ENCODE measurements at regions not wholly inside any gene's neighbourhood (a gene's known extent, or its start where the extent isn't known, plus 50 kb on each side); places are given as distances from the start of the nearest gene placed in this dataset.

GRCh38 chr3:145604851-145605250 lies 556.1 kb downstream of the PLOD2 start:
- no peak for TF ChIP-seq CTCF (conservative IDR thresholded peaks at IDR 0.05; ENCODE audit: low read depth, low read length)
- no peak for TF ChIP-seq EZH2 (IDR thresholded peaks at IDR 0.05; ENCODE audit: borderline replicate concordance, low read depth, low read length, poor library complexity, severe bottlenecking)
- Histone ChIP-seq H3K27me3 (replicated peaks; ENCODE audit: insufficient read depth, low read depth, low read length, poor library complexity) (no peaks in the 10 kb centered on the region), H3K9me3 (ENCODE audit: low read depth, low read length, poor library complexity, severe bottlenecking) (no peaks in the 10 kb centered on the region), H3K27ac (ENCODE audit: low read depth, low read length, poor library complexity, severe bottlenecking) (no peak overlapping the region), H3K4me3 (ENCODE audit: low read depth, low read length, poor library complexity, severe bottlenecking) (no peak overlapping the region), H3K36me3 (ENCODE audit: insufficient read depth, low read length, poor library complexity, severe bottlenecking) (no peaks in the 10 kb centered on the region), H3K4me1 (ENCODE audit: insufficient read depth, low read length, poor library complexity, severe bottlenecking) (no peaks in the 10 kb centered on the region)
- BruUV-seq (replicated peaks), result no TSS peak
- ChIA-PET POLR2A (ENCODE audit: low non-redundant PET) (no interaction called here), CTCF (no interaction called here)
- DNase-seq (ENCODE audit: low spot score), result no peak
- intact Hi-C loops (cut with micrococcal nuclease; ENCODE audit: unreplicated experiment), result no loop called here

- Histone ChIP-seq H3K36me3 (ENCODE audit: insufficient read depth, low read length, poor library complexity, severe bottlenecking) (no peaks in the 10 kb centered on the region), H3K4me1 (ENCODE audit: insufficient read depth, low read length, poor library complexity, severe bottlenecking) (no peaks in the 10 kb centered on the region), H3K4me3 (ENCODE audit: low read depth, low read length, poor library complexity, severe bottlenecking) (no peak overlapping the region), H3K9me3 (ENCODE audit: low read depth, low read length, poor library complexity, severe bottlenecking) (no peaks in the 10 kb centered on the region), H3K27me3 (replicated peaks; ENCODE audit: insufficient read depth, low read depth, low read length, poor library complexity) (no peaks in the 10 kb centered on the region), H3K27ac (ENCODE audit: low read depth, low read length, poor library complexity, severe bottlenecking) (no peak overlapping the region)
- ChIA-PET CTCF (no interaction called here), POLR2A (ENCODE audit: low non-redundant PET) (no interaction called here)
- no peak for DNase-seq (ENCODE audit: low spot score)
- intact Hi-C loops (cut with micrococcal nuclease; ENCODE audit: unreplicated experiment), result no loop called here
- TF ChIP-seq CTCF (conservative IDR thresholded peaks at IDR 0.05; ENCODE audit: low read depth, low read length) (no peak), EZH2 (IDR thresholded peaks at IDR 0.05; ENCODE audit: borderline replicate concordance, low read depth, low read length, poor library complexity, severe bottlenecking) (no peak)
- no TSS peak for BruUV-seq (replicated peaks)
Measured at GRCh38 chr3:145620002-145620401, 541.0 kb downstream of the PLOD2 start.

GRCh38 chr3:145620486-145620885 lies 540.5 kb downstream of the PLOD2 start:
- Histone ChIP-seq H3K9me3 (ENCODE audit: low read depth, low read length, poor library complexity, severe bottlenecking) (no peaks in the 10 kb centered on the region), H3K36me3 (ENCODE audit: insufficient read depth, low read length, poor library complexity, severe bottlenecking) (no peaks in the 10 kb centered on the region), H3K27me3 (replicated peaks; ENCODE audit: insufficient read depth, low read depth, low read length, poor library complexity) (no peaks in the 10 kb centered on the region), H3K27ac (ENCODE audit: low read depth, low read length, poor library complexity, severe bottlenecking) (no peak overlapping the region), H3K4me1 (ENCODE audit: insufficient read depth, low read length, poor library complexity, severe bottlenecking) (no peaks in the 10 kb centered on the region), H3K4me3 (ENCODE audit: low read depth, low read length, poor library complexity, severe bottlenecking) (no peak overlapping the region)
- DNase-seq (ENCODE audit: low spot score), result no peak
- ChIA-PET CTCF (no interaction called here), POLR2A (ENCODE audit: low non-redundant PET) (no interaction called here)
- intact Hi-C loops (cut with micrococcal nuclease; ENCODE audit: unreplicated experiment), result no loop called here
- BruUV-seq (replicated peaks), result no TSS peak
- no peak for TF ChIP-seq CTCF (conservative IDR thresholded peaks at IDR 0.05; ENCODE audit: low read depth, low read length)
- no peak for TF ChIP-seq EZH2 (IDR thresholded peaks at IDR 0.05; ENCODE audit: borderline replicate concordance, low read depth, low read length, poor library complexity, severe bottlenecking)

Data from A673 (cell line).